ENCODE measurements at regions not wholly inside any gene's neighbourhood (a gene's known extent, or its start where the extent isn't known, plus 50 kb on each side); places are given as distances from the start of the nearest gene placed in this dataset.

- Mint-ChIP-seq H3K4me1 (peaks cover 10 to 15% of the 10 kb centered on the region in 2 donors), H3K9me3 (no peaks in the 10 kb centered on the region), H3K36me3 (no peaks in the 10 kb centered on the region), H3K4me3 (no peak overlapping the region), H3K27me3 (ENCODE audit: low read depth in 2 of 2) (peaks cover 3 to 15% of the 10 kb centered on the region in 2 donors), H3K27ac (no peak overlapping the region)
- intact Hi-C loops (cut with micrococcal nuclease) = no loop called here
- TF ChIP-seq CTCF (IDR thresholded peaks at IDR 0.05) = no peak
- 47% methylated on average over 8 of the region's 9 CpGs for WGBS (ENCODE audit: insufficient coverage)
- no peak for DNase-seq
- Histone ChIP-seq H3K4me3 (ENCODE audit: low read length) (no peak overlapping the region), H3K4me1 (ENCODE audit: control insufficient read depth, insufficient read depth, low read length) (no peaks in the 10 kb centered on the region), H3K9me3 (ENCODE audit: control insufficient read depth, insufficient read depth, low read length) (no peaks in the 10 kb centered on the region), H3K27ac (ENCODE audit: low read length) (no peak overlapping the region), H3K27me3 (ENCODE audit: control insufficient read depth, insufficient read depth, low read length) (no peaks in the 10 kb centered on the region), H3K36me3 (ENCODE audit: control insufficient read depth, insufficient read depth, low read length) (no peaks in the 10 kb centered on the region)
- no peak for ATAC-seq
Measured at GRCh38 chr2:181810823-181811695, 80.5 kb upstream of the ITPRID2 start.

- intact Hi-C loops (cut with micrococcal nuclease) = no loop called here
- Histone ChIP-seq H3K4me3 (ENCODE audit: low read length) (no peak overlapping the region), H3K27me3 (ENCODE audit: control insufficient read depth, insufficient read depth, low read length) (no peaks in the 10 kb centered on the region), H3K9me3 (ENCODE audit: control insufficient read depth, insufficient read depth, low read length) (no peaks in the 10 kb centered on the region), H3K27ac (ENCODE audit: low read length) (no peak overlapping the region), H3K4me1 (ENCODE audit: control insufficient read depth, insufficient read depth, low read length) (no peaks in the 10 kb centered on the region), H3K36me3 (ENCODE audit: control insufficient read depth, insufficient read depth, low read length) (no peaks in the 10 kb centered on the region)
- ATAC-seq = no peak
- no CpG with 5 or more reads among the region's 2 CpGs for WGBS (ENCODE audit: insufficient coverage)
- no peak for DNase-seq
- H3K4me1 Mint-ChIP-seq = peaks cover 10 to 15% of the 10 kb centered on the region in 2 donors
- no peaks in the 10 kb centered on the region for H3K36me3 Mint-ChIP-seq
- TF ChIP-seq CTCF (IDR thresholded peaks at IDR 0.05) = no peak
- no peak overlapping the region for H3K4me3 Mint-ChIP-seq
- peaks cover 3 to 12% of the 10 kb centered on the region in 2 donors for H3K27me3 Mint-ChIP-seq (ENCODE audit: low read depth in 2 of 2)
- H3K27ac Mint-ChIP-seq = no peak overlapping the region
- H3K9me3 Mint-ChIP-seq = no peaks in the 10 kb centered on the region
Measured at GRCh38 chr2:181812106-181812743, 79.3 kb upstream of the ITPRID2 start.

- H3K9me3 ChIP-seq (ENCODE audit: control insufficient read depth, insufficient read depth, low read length) = no peaks in the 10 kb centered on the region
- no peak for TF ChIP-seq CTCF (IDR thresholded peaks at IDR 0.05)
- WGBS (ENCODE audit: insufficient coverage) = 70% methylated on average over 3 of the region's 3 CpGs
- peaks cover 6 to 10% of the 10 kb centered on the region in 2 donors for H3K27me3 Mint-ChIP-seq (ENCODE audit: low read depth in 2 of 2)
- no peaks in the 10 kb centered on the region for H3K27me3 ChIP-seq (ENCODE audit: control insufficient read depth, insufficient read depth, low read length)
- H3K9me3 Mint-ChIP-seq = no peaks in the 10 kb centered on the region
- no peak overlapping the region for H3K4me3 Mint-ChIP-seq
- H3K4me1 Mint-ChIP-seq = peaks cover 10 to 15% of the 10 kb centered on the region in 2 donors
- H3K4me3 ChIP-seq (ENCODE audit: low read length) = no peak overlapping the region
- DNase-seq = no peak
- H3K4me1 ChIP-seq (ENCODE audit: control insufficient read depth, insufficient read depth, low read length) = no peaks in the 10 kb centered on the region
- H3K27ac ChIP-seq (ENCODE audit: low read length) = no peak overlapping the region
- H3K27ac Mint-ChIP-seq = no peak overlapping the region
- ATAC-seq = peak in 1 of 3 donors; percentile 68
- no peaks in the 10 kb centered on the region for H3K36me3 ChIP-seq (ENCODE audit: control insufficient read depth, insufficient read depth, low read length)
- intact Hi-C loops (cut with micrococcal nuclease) = no loop called here
- H3K36me3 Mint-ChIP-seq = no peaks in the 10 kb centered on the region
Measured at GRCh38 chr2:181814057-181814491, 77.5 kb upstream of the ITPRID2 start.

Data from natural killer cell (primary cell).